Heart left ventricle (tissue), 16 donors: ENCODE measurements at regions not wholly inside any gene's neighbourhood (a gene's known extent, or its start where the extent isn't known, plus 50 kb on each side); places are given as distances from the start of the nearest gene placed in this dataset.

ENCODE experiments used
- ATAC-seq, 4 donors: fragments of 200-7000 bp; cut with Tn5 transposase; one replicate each; pipeline ENCODE4 v1.9.1; 2020 to 2022; ENCODE audit warnings: moderate library complexity in 4 of 4, mild to moderate bottlenecking in 3 of 4, moderate number of reproducible peaks in 1 of 4
- DNase-seq, 5 donors: peaks; one replicate each; pipeline ENCODE4 v3.0.0-alpha.2; 2020
- H3K27ac ChIP-seq, 12 donors: fragments of 200-600 bp; sonication (generic) in 4 of 12; one replicate each; pipeline versions ENCODE4 v1.5.0 to v1.8.0; 2016 to 2022; ENCODE audit warnings: mild to moderate bottlenecking in 2 of 12
- H3K27me3 ChIP-seq, 9 donors: fragments of 200-600 bp; sonication (generic) in 2 of 9; one replicate each; pipeline versions ENCODE4 v1.5.1 to v1.8.0; 2016 to 2022; ENCODE audit warnings: mild to moderate bottlenecking in 3 of 9
- H3K36me3 ChIP-seq, 9 donors: fragments of 200-600 bp; sonication (generic) in 2 of 9; one replicate each; pipeline versions ENCODE4 v1.5.0 to v1.8.0; 2018 to 2022; ENCODE audit warnings: mild to moderate bottlenecking in 2 of 9
- H3K4me1 ChIP-seq, 12 donors: fragments of 200-600 bp; sonication (generic) in 4 of 12; one replicate each; pipeline versions ENCODE4 v1.5.0 to v1.8.0; 2016 to 2022; ENCODE audit warnings: mild to moderate bottlenecking in 3 of 12
- H3K4me3 ChIP-seq, 12 donors: fragments of 200-600 bp; sonication (generic) in 4 of 12; one replicate each; pipeline versions ENCODE4 v1.5.0 to v1.8.0; 2017 to 2022; ENCODE audit warnings: mild to moderate bottlenecking in 9 of 12, moderate library complexity in 4 of 12
- H3K9me3 ChIP-seq, 12 donors: fragments of 200-600 bp; sonication (generic) in 4 of 12; one replicate each; pipeline versions ENCODE4 v1.5.0 to v1.8.0; 2016 to 2022; ENCODE audit warnings: mild to moderate bottlenecking in 1 of 12
- POLR2A ChIP-seq, 2 donors: fragments of 450-650 bp; IDR thresholded peaks; one replicate each; pipeline ENCODE4 v1.6.1; 2017; ENCODE audit warnings: antibody characterized with exemption in 2 of 2, mild to moderate bottlenecking in 2 of 2, moderate library complexity in 2 of 2
- WGBS, 4 donors: extraction: QIAGEN DNeasy Blood & Tissue Kit in 2 of 4; methylation state at CpG; one replicate each; pipeline versions ENCODE4 v1.1.5 to v1.1.7; 2013 to 2018; 5-methylcytosine and 5-hydroxymethylcytosine counted together
- intact Hi-C, 10 donors: fragments of 100-400 bp; cut with DNase I; formaldehyde crosslinking; loops; one replicate each; pipeline versions ENCODE4 v1.11.1 to v1.14.2; 2022
- TF ChIP-seq, protein P1 (sequence below), 12 donors: fragments of 200-600 bp; sonication (generic) in 4 of 12; IDR thresholded peaks; one replicate each; pipeline versions ENCODE4 v1.5.0 to v1.8.0; 2018 to 2022; ENCODE audit warnings: antibody characterized with exemption in 12 of 12, mild to moderate bottlenecking in 5 of 12
- donor health status: ischemic (EF 13 %, LVEDD 7.1; RV severe dilation, severe dysfunction).
- donor health status: healthy with polysubstance abuse.
- donor health status: DM: no; HTN: yes; CAD: no.
- donor health status: DM: no; HTN: no; CAD: no.
- donor health status: ischemic (EF 25% LVEDD 6.9; RV normal size, moderate dysfunction).
- donor health status: ischemic (EF 25% LVEDD 5.7; RV mildly dilated, moderate dysfunction).
- donor health status: healthy.
- donor health status: DM: yes; HTN: yes; CAD: no.
- donor health status: ischemic (EF 35%, LVEDD 5.7; RV mildly dilated, moderate dysfunction).
- donor health status: nonischemic (EF 11% LVEDD 7.7; RV severe dilation, severe dysfunction).
- donor health status: DM: yes; HTN: yes; CAD: no.
- donor health status: PGD.
- donor health status: ischemic (EF 29% LVEDD 5.4; RV normal size, mild dysfunction).
- donor health status: nonischemic (EF 23%, LVEDD 6.1; RV moderate dilation, normal function).

DNA sequence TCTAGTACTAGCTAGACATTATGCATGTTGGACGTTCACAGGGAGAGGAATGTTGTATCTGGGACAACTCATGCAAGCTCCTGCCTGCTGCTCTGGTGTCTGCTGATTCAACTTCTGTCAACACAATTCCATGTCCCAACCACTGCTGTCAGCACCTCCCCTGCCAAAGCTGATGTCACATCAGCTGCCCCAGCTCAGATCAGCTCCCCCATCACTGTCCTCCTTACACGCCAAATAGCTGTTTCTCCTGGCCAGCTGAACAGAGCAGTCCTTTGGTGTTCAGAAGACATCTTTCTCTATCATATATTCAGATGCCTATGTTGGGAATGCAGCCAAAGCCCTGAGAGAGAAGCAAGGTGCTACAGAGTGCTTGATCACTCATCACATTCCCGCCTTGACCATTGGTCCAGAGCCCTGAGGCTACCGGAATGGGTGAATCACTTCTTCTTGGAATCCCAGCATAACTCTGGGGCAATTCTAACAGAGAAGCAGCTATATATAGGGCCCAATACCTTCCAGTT lies 223.3 kb downstream of the SEC61B start:
- 28 to 45% (median 37%) methylated on average over 4 of the region's 4 CpGs for WGBS, 4 donors
- intact Hi-C loops = loop anchor here in 5 of 10 donors (2.0 to 10.0 kb wide), 6 partner anchors 29 to 379 kb away; partner anchors contain the start of gene NR4A3 (in 1 of the 5)
- Histone ChIP-seq H3K27me3 (no peaks in the 10 kb centered on the region), H3K9me3 (no peaks in the 10 kb centered on the region), H3K36me3 (no peaks in the 10 kb centered on the region), H3K4me3 (peak overlapping the region in 1 of 12 donors; percentile 2), H3K4me1 (peaks cover 0 to 21% (median 10%) of the 10 kb centered on the region in 12 donors), H3K27ac (peak overlapping the region in 11 of 12 donors; percentile 25 to 82 (median 67))
- peak; percentile 97 to 99 (median 98) for ATAC-seq
- peak; percentile 69 to 91 (median 79) for DNase-seq
- no peak for TF ChIP-seq POLR2A (IDR thresholded peaks at IDR 0.05)
- TF ChIP-seq, protein P1, sequence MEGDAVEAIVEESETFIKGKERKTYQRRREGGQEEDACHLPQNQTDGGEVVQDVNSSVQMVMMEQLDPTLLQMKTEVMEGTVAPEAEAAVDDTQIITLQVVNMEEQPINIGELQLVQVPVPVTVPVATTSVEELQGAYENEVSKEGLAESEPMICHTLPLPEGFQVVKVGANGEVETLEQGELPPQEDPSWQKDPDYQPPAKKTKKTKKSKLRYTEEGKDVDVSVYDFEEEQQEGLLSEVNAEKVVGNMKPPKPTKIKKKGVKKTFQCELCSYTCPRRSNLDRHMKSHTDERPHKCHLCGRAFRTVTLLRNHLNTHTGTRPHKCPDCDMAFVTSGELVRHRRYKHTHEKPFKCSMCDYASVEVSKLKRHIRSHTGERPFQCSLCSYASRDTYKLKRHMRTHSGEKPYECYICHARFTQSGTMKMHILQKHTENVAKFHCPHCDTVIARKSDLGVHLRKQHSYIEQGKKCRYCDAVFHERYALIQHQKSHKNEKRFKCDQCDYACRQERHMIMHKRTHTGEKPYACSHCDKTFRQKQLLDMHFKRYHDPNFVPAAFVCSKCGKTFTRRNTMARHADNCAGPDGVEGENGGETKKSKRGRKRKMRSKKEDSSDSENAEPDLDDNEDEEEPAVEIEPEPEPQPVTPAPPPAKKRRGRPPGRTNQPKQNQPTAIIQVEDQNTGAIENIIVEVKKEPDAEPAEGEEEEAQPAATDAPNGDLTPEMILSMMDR (IDR thresholded peaks at IDR 0.05) = no peak

DNA sequence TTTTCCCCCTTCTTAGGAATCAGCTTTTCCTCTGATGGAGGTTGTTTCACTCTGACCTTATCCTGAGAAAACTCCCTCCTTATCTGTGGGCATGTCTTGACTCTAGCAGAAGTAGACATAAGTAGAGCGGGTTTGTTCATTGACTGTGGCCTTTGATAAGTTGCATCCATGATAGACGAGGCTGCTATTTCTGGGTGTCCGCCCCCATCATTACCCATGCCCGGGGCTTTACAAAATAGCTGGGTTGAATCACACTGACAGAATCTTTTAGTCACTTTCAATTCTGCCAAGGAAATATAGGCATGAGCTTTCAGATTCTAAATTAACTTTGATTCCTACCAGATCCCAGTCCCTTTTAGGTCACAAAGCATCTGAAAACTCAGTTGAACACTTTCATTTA lies 223.8 kb downstream of the SEC61B start:
- intact Hi-C loops = loop anchor here in 5 of 10 donors (2.0 to 10.0 kb wide), 6 partner anchors 29 to 379 kb away; partner anchors contain the start of gene NR4A3 (in 1 of the 5)
- H3K4me3 ChIP-seq = peak overlapping the region in 1 of 12 donors; percentile 2
- ATAC-seq (peak in 3 of 4 donors; percentile 29 to 76 (median 62)), DNase-seq (peak in 1 of 5 donors; percentile 33)
- TF ChIP-seq POLR2A (IDR thresholded peaks at IDR 0.05) = no peak
- TF ChIP-seq, protein P1 (IDR thresholded peaks at IDR 0.05) = no peak
- no peaks in the 10 kb centered on the region for H3K27me3 ChIP-seq
- 22 to 61% (median 42%) methylated on average over 4 of the region's 4 CpGs for WGBS, 4 donors
- H3K4me1 ChIP-seq = peaks cover 0 to 24% (median 10%) of the 10 kb centered on the region in 12 donors
- no peaks in the 10 kb centered on the region for H3K36me3 ChIP-seq
- H3K9me3 ChIP-seq = no peaks in the 10 kb centered on the region
- H3K27ac ChIP-seq = peak overlapping the region in 11 of 12 donors; percentile 25 to 82 (median 67)

DNA sequence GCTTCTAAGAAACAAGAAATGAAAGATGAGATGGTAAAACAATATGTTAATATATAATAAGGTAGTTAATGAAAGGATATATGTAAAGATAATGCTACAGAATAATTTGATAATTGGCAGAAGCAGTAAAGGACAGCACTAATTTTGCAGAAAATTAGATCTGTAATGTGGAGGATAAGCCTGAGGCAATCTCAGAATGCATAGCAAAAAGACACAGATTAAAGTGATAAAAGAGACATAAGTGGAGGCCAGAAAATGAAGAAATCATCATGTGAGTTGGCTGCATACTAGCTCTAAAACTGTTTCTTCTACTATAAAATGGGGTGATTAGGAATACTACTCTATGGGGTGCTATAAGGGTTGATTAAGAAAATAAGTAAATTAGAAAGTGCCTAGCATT lies 225.9 kb downstream of the SEC61B start:
- Histone ChIP-seq H3K9me3 (no peaks in the 10 kb centered on the region), H3K4me1 (peaks cover 0 to 32% (median 10%) of the 10 kb centered on the region in 12 donors), H3K27me3 (no peaks in the 10 kb centered on the region), H3K4me3 (no peak overlapping the region), H3K36me3 (no peaks in the 10 kb centered on the region), H3K27ac (no peak overlapping the region)
- TF ChIP-seq, protein P1 (IDR thresholded peaks at IDR 0.05) = no peak
- TF ChIP-seq POLR2A (IDR thresholded peaks at IDR 0.05) = no peak
- intact Hi-C loops = loop anchor here in 4 of 10 donors (2.0 to 10.0 kb wide), 5 partner anchors 83 to 377 kb away; partner anchors contain the start of gene NR4A3 (in 1 of the 4)
- ATAC-seq (no peak), DNase-seq (no peak)

DNA sequence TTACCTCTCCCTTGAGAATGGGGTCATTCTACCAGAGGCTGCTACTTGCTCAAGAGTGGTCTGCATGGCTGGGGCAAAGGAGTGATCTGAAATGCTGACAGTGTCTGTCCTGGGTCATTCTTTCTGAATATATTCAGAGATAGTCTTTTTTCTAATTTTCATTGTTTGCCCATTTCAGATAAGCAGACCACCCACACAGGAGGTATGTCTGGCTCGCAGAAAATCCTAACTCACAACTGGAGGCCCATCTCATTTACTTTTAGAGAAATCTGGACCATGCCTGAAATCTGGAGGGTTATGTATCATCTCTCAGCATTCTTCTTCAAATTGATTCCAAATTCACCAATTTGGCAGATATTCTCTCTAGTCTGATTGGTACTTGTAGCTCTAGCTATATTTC lies 227.6 kb downstream of the SEC61B start:
- Histone ChIP-seq H3K36me3 (no peaks in the 10 kb centered on the region), H3K9me3 (no peaks in the 10 kb centered on the region), H3K27ac (no peak overlapping the region), H3K4me1 (peaks cover 0 to 27% (median 9%) of the 10 kb centered on the region in 12 donors), H3K4me3 (no peak overlapping the region), H3K27me3 (no peaks in the 10 kb centered on the region)
- WGBS, 4 donors = 73 to 87% (median 83%) methylated on average over 1 of the region's 1 CpG
- TF ChIP-seq, protein P1 (IDR thresholded peaks at IDR 0.05) = no peak
- no peak for TF ChIP-seq POLR2A (IDR thresholded peaks at IDR 0.05)
- DNase-seq = no peak
- ATAC-seq = no peak
- intact Hi-C loops = loop anchor here in 5 of 10 donors (2.0 to 10.0 kb wide), 8 partner anchors 85 to 375 kb away; partner anchors contain the start of gene NR4A3 (in 2 of the 5)
